ENCODE measurements at regions not wholly inside any gene's neighbourhood (a gene's known extent, or its start where the extent isn't known, plus 50 kb on each side); places are given as distances from the start of the nearest gene placed in this dataset.

DNA sequence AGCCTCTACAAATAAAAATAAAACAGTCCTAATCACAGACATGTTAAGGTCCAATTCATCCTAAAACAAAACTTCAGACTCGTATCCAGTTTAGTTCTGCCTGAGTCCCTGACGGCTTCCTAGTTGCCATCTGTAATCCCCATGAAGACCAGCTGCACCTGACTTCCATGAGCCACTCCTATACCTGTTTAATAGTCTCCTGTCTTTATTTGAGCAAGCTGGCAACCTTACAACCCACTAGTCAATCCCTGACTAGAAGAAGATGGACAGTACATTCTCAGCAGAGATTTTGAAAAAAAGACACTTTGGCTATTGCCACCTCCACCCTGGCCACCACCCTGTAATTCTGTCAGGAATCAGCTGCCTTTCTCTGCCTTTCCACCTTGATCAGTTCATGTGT, 197.7 kb downstream of the HIBADH start:
- H3K27me3 ChIP-seq (ENCODE audit: low read depth): peaks cover 44% of the 10 kb centered on the region
- no peaks in the 10 kb centered on the region for H3K9me3 ChIP-seq (replicated peaks)
- intact Hi-C loops (cut with micrococcal nuclease): no loop called here
- no peak overlapping the region for H3K4me3 ChIP-seq
- no peak overlapping the region for H3K27ac ChIP-seq (replicated peaks)
- no peak for DNase-seq
- TF ChIP-seq CTCF (IDR thresholded peaks at IDR 0.05; ENCODE audit: borderline replicate concordance): no peak
- H3K36me3 ChIP-seq: no peaks in the 10 kb centered on the region
- no peaks in the 10 kb centered on the region for H3K4me1 ChIP-seq

DNA sequence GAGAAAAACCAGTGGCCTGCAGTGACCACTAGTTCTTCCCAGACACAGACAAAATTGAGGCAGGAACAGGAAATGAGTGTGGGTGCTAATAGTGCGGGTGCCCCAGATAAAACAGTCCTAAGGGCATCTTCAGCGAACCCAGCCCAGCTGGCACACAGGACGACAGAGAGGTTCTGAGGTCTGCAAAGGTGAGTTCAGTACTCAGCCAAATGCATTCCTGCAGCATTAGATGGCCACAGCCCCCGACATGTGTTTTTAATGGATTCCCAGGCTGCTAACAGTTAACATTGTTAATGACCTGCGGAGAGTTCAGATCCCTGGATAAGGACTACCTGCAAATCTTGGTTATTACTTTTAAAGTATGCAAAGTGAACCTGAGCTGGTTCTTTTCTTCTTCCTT, 196.0 kb downstream of the HIBADH start:
- Histone ChIP-seq H3K9me3 (replicated peaks) (no peaks in the 10 kb centered on the region), H3K36me3 (no peaks in the 10 kb centered on the region), H3K27ac (replicated peaks) (no peak overlapping the region), H3K4me1 (no peaks in the 10 kb centered on the region), H3K4me3 (no peak overlapping the region), H3K27me3 (ENCODE audit: low read depth) (peaks cover 32% of the 10 kb centered on the region)
- DNase-seq: no peak
- intact Hi-C loops (cut with micrococcal nuclease): no loop called here
- no peak for TF ChIP-seq CTCF (IDR thresholded peaks at IDR 0.05; ENCODE audit: borderline replicate concordance)

DNA sequence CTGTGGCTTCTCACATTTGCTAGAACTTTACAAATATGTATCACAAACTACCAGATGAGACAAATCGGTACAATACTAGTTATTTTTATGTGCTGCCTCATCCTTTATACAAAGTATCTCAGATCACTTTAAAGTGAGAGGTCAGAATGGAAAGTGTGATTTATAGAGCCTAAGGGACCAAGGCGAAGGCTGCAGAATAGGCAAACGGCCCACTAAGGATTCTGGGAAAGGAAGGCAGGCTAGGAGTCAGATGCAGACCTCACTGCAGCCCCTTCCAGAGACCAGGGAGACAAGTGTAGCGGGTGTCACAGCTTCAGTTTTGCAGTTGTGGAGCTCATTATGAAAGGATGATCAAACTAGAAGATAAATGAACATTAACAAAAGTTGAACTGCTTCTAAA, 190.6 kb downstream of the HIBADH start:
- no peaks in the 10 kb centered on the region for H3K27me3 ChIP-seq (ENCODE audit: low read depth)
- DNase-seq: no peak
- no peak overlapping the region for H3K27ac ChIP-seq (replicated peaks)
- no peaks in the 10 kb centered on the region for H3K4me1 ChIP-seq
- TF ChIP-seq CTCF (IDR thresholded peaks at IDR 0.05; ENCODE audit: borderline replicate concordance): no peak
- H3K9me3 ChIP-seq (replicated peaks): no peaks in the 10 kb centered on the region
- H3K4me3 ChIP-seq: no peak overlapping the region
- no peaks in the 10 kb centered on the region for H3K36me3 ChIP-seq
- intact Hi-C loops (cut with micrococcal nuclease): no loop called here

All from left ventricle myocardium inferior (tissue), 1 donor.